SK-N-SH treated with all-trans-retinoic acid at 6 μM for 48 hours (cell line): ENCODE measurements at regions not wholly inside any gene's neighbourhood (a gene's known extent, or its start where the extent isn't known, plus 50 kb on each side); places are given as distances from the start of the nearest gene placed in this dataset.

Source experiments
- ATAC-seq: fragments of 200-7000 bp; cut with Tn5 transposase; 3 replicates; pipeline ENCODE4 v1.9.1; 2020; ENCODE audit warnings: mild to moderate bottlenecking, moderate library complexity
- ARNTL ChIP-seq: fragments of 450-650 bp; formaldehyde crosslinking; IDR thresholded peaks from 2 replicates; pipeline ENCODE4 v1.5.0; 2020; ENCODE audit warnings: low read depth, mild to moderate bottlenecking, moderate library complexity, borderline replicate concordance
- CREB5 ChIP-seq: fragments of 250-450 bp; sonication (Bioruptor Pico); IDR thresholded peaks from 2 replicates; pipeline ENCODE4 v1.5.1; 2020; ENCODE audit warnings: low read depth, mild to moderate bottlenecking, moderate library complexity
- CSDC2 ChIP-seq: fragments of 250-450 bp; sonication (Bioruptor Pico); IDR thresholded peaks from 2 replicates; pipeline ENCODE4 v1.5.0; 2020; ENCODE audit warnings: mild to moderate bottlenecking, moderate library complexity
- ESRRG ChIP-seq: fragments of 250-450 bp; sonication (Bioruptor Pico); IDR thresholded peaks from 2 replicates; pipeline ENCODE4 v1.6.1; 2021; ENCODE audit warnings: mild to moderate bottlenecking
- ISL1 ChIP-seq: fragments of 250-450 bp; sonication (Bioruptor Pico); IDR thresholded peaks from 2 replicates; pipeline ENCODE4 v2.1.2; 2022; ENCODE audit warnings: mild to moderate bottlenecking, moderate library complexity
- POU6F1 ChIP-seq: fragments of 250-450 bp; sonication (Bioruptor Pico); IDR thresholded peaks from 2 replicates; pipeline ENCODE4 v1.8.0; 2021; ENCODE audit warnings: low read depth, mild to moderate bottlenecking, moderate library complexity, borderline replicate concordance
- PPARA ChIP-seq: fragments of 250-450 bp; sonication (Bioruptor Pico); IDR thresholded peaks from 2 replicates; pipeline ENCODE4 v1.5.0; 2020; ENCODE audit warnings: mild to moderate bottlenecking, borderline replicate concordance
- RARB ChIP-seq: fragments of 250-450 bp; sonication (Bioruptor Pico); IDR thresholded peaks from 2 replicates; pipeline ENCODE4 v1.8.0; 2021; ENCODE audit warnings: mild to moderate bottlenecking, moderate library complexity
- SNAI2 ChIP-seq: fragments of 250-450 bp; sonication (Bioruptor Pico); IDR thresholded peaks from 2 replicates; pipeline ENCODE4 v1.5.0; 2020; ENCODE audit warnings: mild to moderate bottlenecking, moderate library complexity
- TCF4 ChIP-seq: fragments of 250-450 bp; sonication (Bioruptor Pico); IDR thresholded peaks from 2 replicates; pipeline ENCODE4 v1.8.0; 2021; ENCODE audit warnings: mild to moderate bottlenecking, moderate library complexity, borderline replicate concordance
- TOX ChIP-seq: fragments of 250-450 bp; sonication (Bioruptor Pico); IDR thresholded peaks from 2 replicates; pipeline ENCODE4 v1.8.0; 2021; ENCODE audit warnings: mild to moderate bottlenecking, moderate library complexity, borderline replicate concordance
- TSHZ2 ChIP-seq: fragments of 250-450 bp; sonication (Bioruptor Pico); IDR thresholded peaks from 2 replicates; pipeline ENCODE4 v1.5.0; 2020; ENCODE audit warnings: mild to moderate bottlenecking, moderate library complexity
- ZFP3 ChIP-seq: fragments of 250-450 bp; sonication (Bioruptor Pico); IDR thresholded peaks from 2 replicates; pipeline ENCODE4 v1.5.0; 2020; ENCODE audit warnings: mild to moderate bottlenecking, moderate library complexity
- ZNF70 ChIP-seq: fragments of 450-650 bp; formaldehyde crosslinking; IDR thresholded peaks from 2 replicates; pipeline ENCODE4 v1.5.0; 2020; ENCODE audit warnings: mild to moderate bottlenecking, moderate library complexity
- ZNF8 ChIP-seq: fragments of 450-650 bp; formaldehyde crosslinking; IDR thresholded peaks from 2 replicates; pipeline ENCODE4 v1.5.0; 2020; ENCODE audit warnings: mild to moderate bottlenecking, moderate library complexity

GRCh38 chr5:34545626-34546025 lies 110.5 kb upstream of the RAI14 start:
- TF ChIP-seq ZNF8 (CRISPR knock-in tag) = no peak
- TF ChIP-seq POU6F1 = no peak
- TF ChIP-seq CSDC2 (CRISPR knock-in tag) = no peak
- no peak for TF ChIP-seq TOX (CRISPR knock-in tag)
- TF ChIP-seq RARB (CRISPR knock-in tag) = no peak
- TF ChIP-seq, all 23 proteins: peak for 0
- ATAC-seq = no peak

- TF ChIP-seq ISL1 (CRISPR knock-in tag) = no peak
- no peak for TF ChIP-seq TOX (CRISPR knock-in tag)
- TF ChIP-seq ZNF70 (CRISPR knock-in tag) = no peak
- no peak for TF ChIP-seq ZNF8 (CRISPR knock-in tag)
- no peak for TF ChIP-seq SNAI2 (CRISPR knock-in tag)
- ATAC-seq = no peak
These were observed 108.6 kb upstream of the RAI14 start for GRCh38 chr5:34547300-34548085.

GRCh38 chr5:34548086-34548403 lies 108.1 kb upstream of the RAI14 start:
- no peak for ATAC-seq

GRCh38 chr5:34550247-34550646 lies 105.9 kb upstream of the RAI14 start:
- no peak for TF ChIP-seq TSHZ2 (CRISPR knock-in tag)
- TF ChIP-seq, all 23 proteins: peak for 0
- ATAC-seq = no peak

More at GRCh38 chr5:34548086-34548403, 108.1 kb upstream of the RAI14 start:
- TF ChIP-seq ARNTL (CRISPR knock-in tag) = no peak
- TF ChIP-seq ZFP3 (CRISPR knock-in tag) = no peak
- TF ChIP-seq ISL1 (CRISPR knock-in tag) = no peak
- TF ChIP-seq ESRRG (CRISPR knock-in tag) = no peak
- no peak for TF ChIP-seq PPARA (CRISPR knock-in tag)
- no peak for TF ChIP-seq SNAI2 (CRISPR knock-in tag)
- TF ChIP-seq TCF4 (CRISPR knock-in tag) = no peak
- no peak for TF ChIP-seq TSHZ2 (CRISPR knock-in tag)
- TF ChIP-seq, all 23 proteins: peak for 0

GRCh38 chr5:34550964-34551363 lies 105.2 kb upstream of the RAI14 start:
- ATAC-seq = no peak
- TF ChIP-seq CREB5 (CRISPR knock-in tag) (no peak), PPARA (CRISPR knock-in tag) (no peak), SNAI2 (CRISPR knock-in tag) (no peak)
- TF ChIP-seq, all 23 proteins: peak for 0
